ENCODE measurements at regions not wholly inside any gene's neighbourhood (a gene's known extent, or its start where the extent isn't known, plus 50 kb on each side); places are given as distances from the start of the nearest gene placed in this dataset.
"Not testable (repeated sequence)": the region's sequence is repeated elsewhere in the genome, so short reads cannot be mapped to it uniquely, and the experiment has no call there.

DNA sequence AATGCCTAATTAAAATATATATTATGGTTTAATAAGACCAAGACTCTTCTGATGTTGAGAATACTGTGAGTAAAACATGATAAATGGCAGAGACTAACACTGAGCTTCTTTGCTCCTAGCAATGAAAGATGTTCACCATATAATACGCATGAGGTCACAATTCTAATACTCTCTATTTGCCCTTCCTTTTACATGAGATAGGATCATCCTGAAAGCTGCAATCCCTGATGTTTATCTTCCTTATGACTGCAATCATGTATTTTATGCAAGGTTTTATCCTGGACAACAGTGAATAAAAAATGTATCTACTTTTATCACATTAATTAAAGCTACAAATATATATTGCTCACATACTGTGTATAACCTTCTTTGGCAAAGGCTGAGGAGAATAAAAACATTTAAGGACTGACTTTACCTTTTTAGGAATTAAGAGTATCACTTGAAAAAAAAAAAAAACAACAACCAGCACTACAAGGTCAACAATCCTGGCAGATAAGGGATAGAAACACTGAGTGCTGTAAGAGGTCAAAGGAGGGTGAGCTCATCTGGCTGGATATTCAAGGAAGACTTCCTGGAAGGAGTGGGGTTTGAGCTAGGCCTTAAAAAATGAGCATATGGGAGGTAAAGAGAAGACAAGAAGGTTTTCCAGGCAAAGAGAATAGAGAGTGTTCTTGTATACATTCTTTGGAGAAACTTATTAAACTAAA, 99.9 kb downstream of the AREG start:
- DNase-seq: no peak

DNA sequence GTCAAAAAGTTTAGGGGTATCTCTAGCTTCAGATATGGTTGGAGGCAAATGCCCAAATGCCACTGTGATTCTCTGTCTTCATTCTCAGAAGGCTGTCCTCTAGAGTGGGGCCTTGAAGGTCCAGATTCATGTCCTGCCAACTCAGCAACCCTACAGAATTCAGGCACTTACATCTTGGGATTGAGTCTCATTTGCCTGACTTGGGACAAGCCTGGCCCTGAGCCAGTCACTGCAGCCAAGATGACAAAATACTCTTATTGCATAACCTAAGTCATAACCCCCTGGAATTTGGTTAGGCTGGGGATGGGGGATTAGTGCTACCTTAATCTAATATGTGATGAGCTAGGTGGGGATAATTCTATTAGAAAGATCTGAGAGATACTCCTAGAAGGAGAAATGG, 100.5 kb downstream of the AREG start:
- no peak for DNase-seq

DNA sequence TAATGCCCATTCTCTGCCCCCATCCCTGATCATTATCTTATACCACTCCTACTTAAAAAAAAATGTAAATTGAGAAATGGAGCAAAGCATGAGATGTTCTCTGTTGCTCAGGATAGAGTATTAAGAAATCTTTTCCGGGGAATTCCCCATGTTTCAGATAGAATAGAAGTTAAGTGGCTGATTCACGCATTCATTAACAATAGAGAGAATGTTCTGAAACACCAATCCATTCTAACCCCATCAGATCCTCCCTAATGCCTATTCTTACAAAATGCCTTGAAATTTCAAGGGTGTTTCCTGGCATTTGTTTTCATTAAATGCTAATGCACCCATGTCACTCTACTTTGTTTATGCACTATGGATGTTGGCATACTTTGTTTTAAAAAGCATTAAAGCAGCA, 101.1 kb downstream of the AREG start:
- DNase-seq: no peak

DNA sequence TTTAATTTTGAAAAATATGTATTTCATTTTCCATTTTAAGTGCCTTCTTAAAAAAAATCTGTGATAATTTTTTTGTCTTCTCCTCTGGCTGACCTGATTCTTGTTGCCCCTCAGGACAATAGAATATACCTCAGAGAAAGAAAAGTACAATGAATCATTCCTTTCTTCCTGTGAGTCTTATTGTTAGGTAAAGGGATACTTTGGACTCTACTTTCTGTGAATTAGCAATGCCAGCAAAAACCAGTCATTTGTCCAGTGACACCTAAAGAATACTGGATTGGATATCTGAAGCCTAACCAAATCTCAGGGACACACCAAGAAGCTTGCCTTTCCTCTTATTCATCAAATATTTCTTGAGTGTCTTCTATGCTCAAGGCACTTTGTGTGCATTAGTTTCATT, 102.1 kb downstream of the AREG start:
- no peak for DNase-seq

DNA sequence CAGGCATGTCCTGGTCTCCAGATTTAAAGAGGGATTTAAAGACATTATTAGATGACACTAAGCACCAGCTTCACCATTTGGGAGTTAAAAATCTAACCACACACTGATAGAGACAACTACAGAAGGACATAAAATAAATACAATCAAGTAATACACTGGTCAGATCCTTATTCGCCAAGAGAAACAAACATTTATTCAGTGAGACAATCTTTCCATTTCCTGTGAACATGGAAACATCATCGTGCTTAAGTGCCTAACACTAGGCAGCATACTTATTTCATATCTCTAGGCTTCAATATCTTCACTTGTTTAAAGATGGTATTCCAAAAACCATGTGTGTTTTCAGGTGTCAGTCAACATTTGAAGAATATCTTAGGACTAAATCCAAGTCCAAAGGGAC, 103.6 kb downstream of the AREG start:
- no peak for DNase-seq

DNA sequence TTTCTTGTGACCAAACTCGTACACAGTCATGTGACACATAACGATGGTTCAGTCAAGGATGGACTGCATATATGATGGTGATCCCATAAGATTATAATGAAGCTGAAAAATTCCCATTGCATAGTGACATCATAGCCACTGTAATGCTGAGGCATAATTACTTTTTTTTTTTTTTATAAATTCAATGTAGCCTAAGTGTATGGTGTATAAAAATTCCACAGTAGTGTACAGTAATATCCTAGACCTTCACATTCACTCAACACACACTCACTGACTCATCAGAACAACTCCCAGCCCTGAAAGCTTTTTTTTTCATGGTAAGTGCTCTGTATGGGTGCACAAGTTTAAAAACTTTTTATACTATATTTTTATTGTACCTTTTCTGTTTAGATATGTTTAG, 105.0 kb downstream of the AREG start:
- DNase-seq: no peak

DNA sequence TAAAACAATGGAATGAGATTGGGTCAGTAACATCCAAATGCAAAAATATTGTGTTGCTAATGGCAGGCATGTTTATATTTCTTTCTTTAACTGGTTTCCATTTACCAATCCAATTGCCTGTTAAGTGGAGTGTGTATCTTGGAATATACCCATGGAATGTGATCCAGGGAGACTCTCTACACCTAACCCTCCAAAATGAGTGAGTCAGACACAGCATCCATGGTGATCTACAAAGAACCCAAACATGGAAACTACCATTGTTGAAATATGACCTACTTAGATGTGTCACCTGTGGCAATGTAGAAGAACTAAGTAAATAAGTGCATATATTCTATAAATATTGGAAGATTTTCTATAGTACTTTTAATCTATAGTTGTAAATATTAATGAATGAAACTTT, 110.3 kb downstream of the AREG start:
- no peak for DNase-seq

DNA sequence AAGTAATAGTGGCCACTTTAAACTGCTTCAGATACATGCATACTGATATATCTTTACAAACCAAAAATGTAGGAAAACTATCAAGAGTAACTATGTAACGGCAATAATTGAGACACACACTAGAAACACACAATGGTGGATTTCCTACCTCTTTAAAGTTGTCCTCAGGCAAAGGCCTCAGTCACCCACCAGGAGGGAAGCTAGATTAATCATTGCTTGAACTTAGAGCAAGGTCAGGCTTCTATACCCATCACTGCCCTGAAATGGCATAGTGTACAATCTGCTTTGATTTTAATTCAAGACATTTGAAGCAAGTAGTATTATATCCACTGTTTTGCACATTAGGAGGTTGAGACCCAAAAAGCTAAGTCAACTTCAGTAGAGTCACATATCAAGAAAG, 110.9 kb downstream of the AREG start:
- no peak for DNase-seq

DNA sequence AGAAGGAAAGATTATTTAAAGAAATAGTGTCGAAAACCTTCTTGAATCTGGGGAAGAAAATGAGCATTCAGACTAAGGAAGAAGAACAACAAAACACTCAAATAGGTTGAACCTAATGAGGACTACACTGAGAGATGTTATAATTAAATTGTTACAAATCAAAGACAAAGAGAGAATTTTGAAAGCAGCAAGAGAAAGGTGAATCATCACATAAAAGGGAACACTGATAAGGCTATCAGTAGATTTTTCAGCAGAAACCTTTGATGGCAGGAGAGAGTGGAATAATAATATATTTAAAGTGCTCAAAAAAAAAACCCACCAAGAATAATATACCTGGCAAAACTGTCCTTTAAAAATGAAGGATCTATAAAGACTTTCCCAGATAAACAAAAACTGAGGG, 114.9 kb downstream of the AREG start:
- DNase-seq: no peak

DNA sequence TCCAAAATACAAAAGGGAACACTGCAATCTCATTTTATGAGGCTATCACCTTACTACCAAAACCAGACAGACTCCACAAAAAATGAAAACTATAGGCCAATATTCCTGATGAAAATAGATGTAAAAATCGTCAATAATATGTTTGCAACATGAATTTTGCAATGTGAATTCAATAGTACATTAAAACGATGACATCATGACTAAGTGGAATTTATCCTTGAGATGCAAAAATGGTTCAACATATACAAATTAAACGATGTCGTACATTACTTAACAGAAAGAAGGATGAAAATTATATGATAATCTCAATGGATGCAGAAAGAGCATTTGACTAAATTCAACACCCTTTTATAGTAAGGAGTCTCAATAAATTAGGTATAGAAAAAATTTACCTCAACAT, 123.0 kb downstream of the AREG start:
- no peak for DNase-seq

DNA sequence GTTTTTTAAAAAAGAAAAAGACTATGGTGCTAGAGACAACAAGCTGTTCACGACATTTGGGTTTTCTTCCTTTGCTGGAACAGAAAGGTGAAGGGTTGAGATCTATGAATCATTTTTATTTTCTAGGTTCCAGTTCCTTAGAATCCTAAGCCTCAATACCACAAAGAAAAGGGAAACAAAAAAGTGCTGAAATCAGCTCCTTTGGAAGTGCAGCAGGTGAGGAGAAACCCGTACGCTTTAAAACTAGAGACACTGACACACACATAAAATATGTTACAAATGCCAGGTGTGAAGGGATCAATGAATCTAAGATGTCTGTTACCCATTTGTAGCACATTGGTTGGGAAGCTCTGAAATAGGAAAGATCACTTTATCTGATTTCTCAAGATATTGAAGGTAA, 125.2 kb downstream of the AREG start:
- DNase-seq: no peak

DNA sequence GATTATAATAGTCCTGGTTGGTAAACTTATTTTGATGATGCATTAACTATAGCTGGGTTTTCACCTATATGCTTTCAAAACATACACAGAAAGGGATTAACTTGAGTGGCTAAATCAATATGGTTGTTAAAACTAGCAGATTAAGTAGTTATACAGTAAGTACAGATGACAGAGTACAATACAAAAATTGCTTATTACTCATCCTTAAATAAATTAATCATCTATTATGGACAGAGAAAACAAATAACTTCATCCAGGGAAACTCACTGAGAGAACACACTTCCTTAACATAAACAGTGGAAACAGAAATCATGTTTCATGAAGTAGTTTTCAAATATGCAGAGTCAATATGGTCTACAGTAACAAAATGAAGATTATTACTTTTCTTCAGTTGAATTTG, 133.4 kb downstream of the AREG start:
- DNase-seq: no peak

DNA sequence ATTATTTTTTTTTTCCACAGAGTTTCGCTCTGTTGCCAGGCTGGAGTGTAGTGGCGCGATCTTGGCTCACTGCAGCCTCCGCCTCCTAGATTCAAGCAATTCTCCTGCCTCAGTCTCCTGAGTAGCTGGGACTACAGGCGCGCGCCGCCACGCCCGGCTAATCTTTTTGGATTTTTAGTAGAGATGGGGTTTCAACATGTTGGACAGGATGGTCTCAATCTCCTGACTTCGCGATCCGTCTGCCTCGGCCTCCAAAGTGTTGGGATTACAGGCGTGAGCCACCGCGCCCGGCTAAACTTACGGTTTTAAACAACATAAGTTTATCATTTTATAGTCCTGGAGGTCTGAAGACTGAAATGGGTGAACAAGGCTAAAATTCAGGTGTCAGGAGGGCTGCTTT, 133.9 kb downstream of the AREG start:
- DNase-seq: not testable (repeated sequence)

DNA sequence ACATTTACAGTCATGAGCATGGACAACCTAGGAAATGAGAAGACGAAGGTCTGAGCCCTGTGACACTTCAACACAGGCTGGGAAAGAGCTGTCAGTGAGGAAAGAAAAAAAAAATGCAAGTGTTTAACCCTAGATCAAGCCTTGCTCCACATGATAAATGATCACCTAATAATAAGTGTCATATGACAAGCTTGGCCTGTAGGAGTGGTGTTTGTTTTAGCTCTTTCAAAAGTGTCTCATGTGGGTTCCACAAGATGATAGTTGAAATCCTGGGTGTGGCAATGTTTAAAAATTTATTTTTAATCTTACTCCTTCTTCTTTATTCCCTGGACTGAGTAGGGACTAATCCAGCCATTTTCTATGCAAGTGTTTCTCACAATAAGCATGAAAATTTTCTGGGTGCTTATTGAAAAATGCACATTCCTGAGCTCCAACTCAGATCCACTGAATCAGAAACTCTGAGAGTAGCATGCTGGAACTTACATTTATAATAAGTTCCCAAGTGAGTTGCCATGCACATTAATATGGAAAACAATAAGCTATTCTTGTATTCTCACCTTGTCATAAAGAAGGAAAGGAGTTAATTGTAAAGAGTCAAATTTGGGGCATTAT, 138.3 kb downstream of the AREG start:
- no peak for DNase-seq

DNA sequence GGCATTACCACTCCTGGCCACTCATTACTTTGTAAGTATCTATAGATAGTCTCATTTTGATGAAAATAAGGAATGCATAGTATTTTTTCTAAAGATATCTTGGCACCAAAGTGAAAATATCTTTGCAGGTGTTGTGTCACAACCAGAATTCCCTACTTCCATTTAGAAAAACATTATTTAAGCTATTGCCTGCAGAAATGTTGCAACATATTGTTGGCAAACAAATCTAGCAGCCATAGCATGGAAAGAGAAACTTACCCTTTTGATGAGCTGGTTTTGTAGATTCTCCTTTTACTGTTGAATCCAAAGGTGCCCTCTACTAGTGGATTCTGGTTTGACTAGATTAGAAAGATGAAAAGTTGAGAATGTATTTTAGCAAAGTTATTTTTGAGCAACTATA, 138.8 kb downstream of the AREG start:
- peak; percentile 3 for DNase-seq

DNA sequence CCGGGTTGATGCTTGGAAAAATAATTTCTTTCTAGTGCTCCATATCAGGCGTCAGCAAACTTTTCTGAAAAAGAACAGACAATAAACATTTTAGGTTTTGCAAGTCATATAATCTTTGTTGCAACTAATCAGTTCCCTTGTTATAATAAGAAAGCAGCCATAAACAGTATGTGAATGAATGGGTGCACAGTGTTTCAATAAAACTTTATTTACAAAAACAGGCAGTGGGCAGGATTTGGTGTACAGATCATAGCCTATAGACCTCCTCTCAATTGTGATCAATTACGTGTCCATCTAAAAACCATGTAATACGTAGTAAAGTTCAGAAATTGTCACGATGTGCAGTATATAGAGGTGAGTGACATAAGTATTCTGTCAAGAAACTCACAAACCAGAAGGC, 143.4 kb downstream of the AREG start:
- DNase-seq: no peak

DNA sequence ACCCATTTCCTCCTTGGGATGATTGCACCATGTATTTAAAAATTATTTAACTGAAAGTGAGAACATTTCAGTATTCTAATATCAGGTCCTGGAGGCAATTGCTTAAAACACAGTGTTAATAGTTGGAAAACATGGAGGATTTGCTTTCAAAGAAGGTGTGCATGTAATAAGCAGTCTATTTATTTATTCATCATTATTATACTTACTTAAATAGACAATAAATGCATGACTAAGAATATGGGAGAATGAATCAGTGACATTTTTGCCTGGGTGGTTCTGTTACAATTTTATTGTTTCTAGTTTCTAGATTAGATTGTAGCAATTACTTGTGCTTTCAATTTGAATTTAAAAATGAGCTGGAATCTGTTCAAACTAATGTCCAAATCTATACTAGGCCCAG, 145.5 kb downstream of the AREG start:
- no peak for DNase-seq

DNA sequence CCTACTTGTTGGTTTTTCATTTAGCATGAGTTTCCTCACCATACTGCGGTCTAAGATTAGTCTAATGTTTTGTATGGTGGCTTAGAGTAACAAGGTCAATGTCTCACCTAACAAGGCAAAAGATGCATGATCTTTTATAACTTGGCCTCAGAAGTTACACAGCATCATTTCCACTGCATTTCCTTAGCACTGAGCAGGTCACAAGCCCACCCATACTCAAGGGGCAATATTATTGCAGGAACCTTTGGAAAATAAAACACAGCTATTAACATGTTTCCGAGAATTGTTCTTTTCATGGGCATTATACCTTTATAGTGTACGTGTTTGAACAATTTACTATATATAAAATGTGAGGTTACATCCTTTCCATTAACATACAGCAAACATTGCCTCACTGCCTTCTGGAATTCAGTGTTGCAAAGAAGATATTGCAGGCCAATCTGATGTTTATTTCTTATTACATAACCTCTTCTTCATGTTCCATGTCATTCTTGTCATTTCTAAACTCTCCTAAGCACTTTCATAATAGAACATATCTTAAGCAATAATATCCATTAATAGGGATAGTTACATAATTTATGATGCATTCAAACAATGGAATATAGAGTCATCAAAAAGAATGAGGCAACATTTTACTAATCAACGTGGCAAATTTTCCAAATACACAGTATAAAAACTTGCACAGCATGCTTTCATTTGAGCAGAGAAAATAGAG, 153.8 kb downstream of the AREG start:
- no peak for DNase-seq

DNA sequence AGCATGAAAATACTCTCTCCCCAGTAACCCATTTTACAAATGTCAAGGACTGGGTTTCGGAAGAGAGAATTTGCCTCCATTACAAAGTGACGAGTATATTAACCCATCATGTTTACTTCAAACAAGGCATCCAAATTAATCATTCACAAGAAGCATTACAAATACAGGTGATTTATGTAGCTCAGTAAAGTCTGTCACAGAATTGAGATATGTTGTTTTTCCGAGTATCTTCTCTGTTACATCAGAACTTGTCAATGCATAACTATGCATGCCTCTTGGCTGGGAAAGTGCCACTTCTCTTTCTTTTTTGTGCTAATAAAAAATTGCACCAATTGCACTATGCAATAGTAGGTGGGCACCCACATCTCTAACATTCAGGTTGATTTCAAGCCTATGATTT, 158.2 kb downstream of the AREG start:
- DNase-seq: no peak

DNA sequence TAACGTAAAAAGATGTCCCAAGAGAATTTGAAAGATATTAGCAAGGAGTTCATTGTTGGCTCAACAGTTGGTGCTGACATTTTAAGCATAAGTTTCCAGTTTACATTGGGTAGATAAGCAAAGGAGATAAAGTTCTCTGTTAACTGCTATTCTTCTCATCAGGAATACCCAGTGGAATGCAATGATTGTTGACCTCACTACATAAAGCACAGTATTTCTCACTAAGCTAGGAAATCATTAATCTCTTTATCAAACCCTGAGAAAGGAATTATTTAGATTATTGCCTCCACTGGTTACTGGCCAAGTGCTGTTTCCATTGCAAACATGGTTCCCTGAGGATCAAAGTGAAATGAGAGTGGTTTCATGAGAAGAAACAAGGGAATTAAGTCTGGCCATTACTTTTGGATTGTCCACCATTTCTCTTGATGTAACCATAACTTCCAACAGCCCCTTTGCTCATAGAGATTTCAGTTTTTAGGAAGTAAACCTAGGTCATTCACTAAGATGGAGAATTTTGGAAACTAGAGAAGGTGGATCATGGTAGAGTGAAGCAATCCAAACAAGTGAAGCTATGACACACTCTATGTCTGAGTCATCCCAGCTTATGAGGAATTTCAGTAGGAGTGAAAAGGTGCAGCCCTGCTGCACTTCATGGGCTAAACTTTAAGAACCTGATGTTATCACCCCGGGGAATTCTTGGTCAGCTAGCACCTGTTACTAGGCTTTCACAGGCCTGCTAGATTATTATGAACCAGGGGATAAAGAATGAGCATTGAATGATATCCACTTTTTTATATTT, 163.4 kb downstream of the AREG start:
- DNase-seq: no peak

DNA sequence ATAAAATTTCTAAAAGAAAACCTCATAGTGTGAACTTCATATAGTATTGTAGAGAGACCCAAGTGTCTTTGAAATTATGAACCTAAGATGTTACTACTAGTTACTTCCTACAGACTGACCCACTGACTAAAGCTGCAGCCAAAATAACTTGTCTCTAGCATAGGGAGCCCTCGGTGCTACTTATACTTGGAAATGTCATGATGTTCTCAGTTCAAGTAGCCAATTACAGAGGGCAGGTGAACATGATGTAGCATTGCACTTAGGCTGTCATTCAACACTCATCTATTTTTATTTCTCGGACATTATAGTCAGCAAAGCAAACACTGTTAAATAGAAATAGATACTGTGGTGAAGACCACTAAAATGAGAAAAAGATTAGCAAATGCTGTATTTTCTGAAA, 165.6 kb downstream of the AREG start:
- no peak for DNase-seq

DNA sequence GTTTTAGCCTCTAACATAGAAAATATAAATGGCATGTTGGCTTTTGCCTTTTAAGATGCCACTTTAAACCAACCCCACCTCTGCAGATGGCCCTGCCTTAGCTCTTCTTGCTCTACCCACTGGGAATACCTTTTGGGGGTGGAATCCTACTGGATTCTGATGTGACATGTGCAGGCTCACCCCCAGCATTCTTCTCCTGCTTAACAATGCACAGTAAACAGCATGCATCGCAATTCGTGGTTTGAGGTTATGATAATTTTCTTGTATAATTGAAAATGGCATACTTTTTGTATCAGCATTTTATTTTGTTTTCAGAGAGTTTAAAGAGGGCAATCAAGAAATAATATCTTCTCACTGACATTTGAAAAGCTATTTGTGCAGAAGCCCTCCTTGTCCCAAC, 167.9 kb downstream of the AREG start:
- DNase-seq: no peak

DNA sequence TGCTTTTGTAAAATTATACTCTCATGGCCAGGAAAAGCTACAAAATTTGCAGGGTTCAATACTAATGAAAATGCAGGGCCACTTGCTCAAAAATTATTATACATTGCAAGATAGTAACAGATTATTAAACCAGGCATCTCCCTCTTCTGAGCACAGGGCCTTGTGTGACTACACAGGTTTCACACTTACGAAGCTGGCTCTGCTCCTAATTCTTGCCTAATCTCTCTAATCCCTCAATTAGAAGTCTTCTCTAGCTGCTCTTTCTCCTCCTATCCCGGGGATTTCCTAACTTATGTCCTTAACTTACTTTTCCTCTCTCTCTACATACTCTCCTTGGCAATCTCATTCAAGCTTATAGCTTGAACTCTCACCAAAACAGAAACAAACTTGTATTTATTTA, 168.3 kb downstream of the AREG start:
- DNase-seq: no peak

DNA sequence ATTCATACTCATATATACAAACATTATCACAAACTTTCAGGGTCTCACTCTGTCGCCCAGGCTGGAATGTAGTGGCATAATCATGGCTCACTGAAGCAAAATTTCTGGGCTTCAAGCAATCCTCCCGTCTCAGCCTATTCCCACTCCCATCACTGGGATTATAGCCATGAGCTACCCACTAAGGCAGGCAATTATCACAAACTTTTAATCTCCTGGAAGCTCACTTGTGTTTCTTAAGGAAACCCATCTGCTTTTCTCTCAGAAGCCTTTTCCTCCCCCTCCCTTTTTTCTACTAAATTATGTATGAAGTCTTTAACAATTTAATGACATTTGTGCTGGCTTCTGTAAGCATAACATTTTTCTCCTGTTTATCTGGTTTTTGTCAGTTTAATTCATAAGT, 170.5 kb downstream of the AREG start:
- peak; percentile 44 for DNase-seq

All from OCI-M1 (cell line).